A549 (cell line): ENCODE measurements at regions not wholly inside any gene's neighbourhood (a gene's known extent, or its start where the extent isn't known, plus 50 kb on each side); places are given as distances from the start of the nearest gene placed in this dataset.

Source experiments
- ATAC-seq, 2 experiments: fragments of 200-7000 bp in 1 of 2; fragments of >200 bp in 1 of 2; cut with Nextera tagmentation in 1 of 2; cut with Tn5 transposase in 1 of 2; 3 replicates each; pipeline versions ENCODE4 v1.8.0 to v1.9.1; 2018 to 2020; ENCODE audit warnings: mild to moderate bottlenecking in 1 of 2, moderate library complexity in 1 of 2
- CTCF ChIA-PET: fragments of 300-600 bp; sonication (Branson Sonifier 250); formaldehyde crosslinking; extraction: SDS; loops from one replicate; lab custom pipeline; 2021; ENCODE audit warnings: antibody characterized with exemption, inconsistent platforms; lab: Yijun Ruan, JAX
- POLR2A ChIA-PET: fragments of 350-600 bp; formaldehyde crosslinking; extraction: SDS; loops from one replicate; lab custom pipeline; 2021; ENCODE audit warnings: antibody characterized with exemption, inconsistent platforms; lab: Yijun Ruan, JAX
- DNase-seq, 2 experiments: peaks; one replicate each; pipeline versions ENCODE4 v3.0.0 to v3.0.0-alpha.2; 2011 to 2016; ENCODE audit warnings: low read depth in 1 of 2, low spot score in 1 of 2
- FAIRE-seq: peaks from 2 replicates; lab custom pipeline; 2011; peaks lifted over from hg19 to GRCh38; lab: Jason Lieb, UNC
- H3K27ac ChIP-seq, 2 experiments: fragments of >200 bp; sonication (Bioruptor Twin); formaldehyde crosslinking; 3 replicates each; pipeline ENCODE4 v1.5.1; 2016 to 2017
- H3K4me1 ChIP-seq: fragments of >200 bp; sonication (Bioruptor Twin); formaldehyde crosslinking; 3 replicates; pipeline ENCODE4 v1.6.1; 2016
- H3K4me2 ChIP-seq: fragments of >200 bp; sonication (Bioruptor Twin); formaldehyde crosslinking; 3 replicates; pipeline ENCODE4 v1.6.1; 2016
- H3K4me3 ChIP-seq: fragments of >200 bp; sonication (Bioruptor Twin); formaldehyde crosslinking; 3 replicates; pipeline ENCODE4 v1.5.1; 2016
- H3K9me3 ChIP-seq: fragments of >200 bp; sonication (Bioruptor Twin); formaldehyde crosslinking; 3 replicates; pipeline ENCODE4 v1.6.1; 2016
- ATOH8 ChIP-seq: fragments of 250-450 bp; sonication (Bioruptor Pico); IDR thresholded peaks from 2 replicates; pipeline ENCODE4 v1.5.0; 2020; ENCODE audit warnings: low read depth, mild to moderate bottlenecking, moderate library complexity
- BHLHE40 ChIP-seq: IDR thresholded peaks from 2 replicates; pipeline ENCODE4 v1.6.1; 2012; ENCODE audit warnings: low read depth, low read length, inconsistent platforms
- CBX8 ChIP-seq: fragments of 200-600 bp; sonication (generic); IDR thresholded peaks from 2 replicates; pipeline ENCODE4 v1.6.1; 2016
- CTCF ChIP-seq: fragments of >200 bp; sonication (Bioruptor Twin); formaldehyde crosslinking; IDR thresholded peaks from 3 replicates; pipeline ENCODE4 v1.5.1; 2016
- E2F6 ChIP-seq: IDR thresholded peaks from 2 replicates; pipeline ENCODE4 v1.6.1; 2012; ENCODE audit warnings: low read depth, borderline replicate concordance
- EHF ChIP-seq: fragments of 250-450 bp; sonication (Bioruptor Pico); IDR thresholded peaks from 2 replicates; pipeline ENCODE4 v1.5.0; 2020; ENCODE audit warnings: mild to moderate bottlenecking
- EHMT2 ChIP-seq: fragments of 200-600 bp; sonication (generic); IDR thresholded peaks from 2 replicates; pipeline ENCODE4 v1.6.1; 2016; ENCODE audit warnings: antibody characterized with exemption, low read depth, mild to moderate bottlenecking, moderate library complexity
- EP300 ChIP-seq, 2 experiments: fragments of >200 bp; sonication (Bioruptor Twin); formaldehyde crosslinking; IDR thresholded peaks; 2 replicates in 1 of 2; 3 replicates in 1 of 2; pipeline ENCODE4 v1.6.1; 2016 to 2017
- FOXS1 ChIP-seq: fragments of 250-450 bp; sonication (Bioruptor Pico); IDR thresholded peaks from 2 replicates; pipeline ENCODE4 v1.5.0; 2020; ENCODE audit warnings: mild to moderate bottlenecking, moderate library complexity
- GATA3 ChIP-seq: IDR thresholded peaks from 2 replicates; pipeline ENCODE4 v1.6.1; 2012; ENCODE audit warnings: borderline replicate concordance
- HES2 ChIP-seq: fragments of >200 bp; sonication (Bioruptor Twin); formaldehyde crosslinking; IDR thresholded peaks from 2 replicates; pipeline ENCODE4 v1.6.1; 2016
- JUNB ChIP-seq: fragments of >200 bp; sonication (Bioruptor Twin); formaldehyde crosslinking; IDR thresholded peaks from 2 replicates; pipeline ENCODE4 v1.6.1; 2016
- MAFK ChIP-seq: fragments of 450-650 bp; IDR thresholded peaks from 2 replicates; pipeline ENCODE4 v1.6.1; 2014; ENCODE audit not compliant: partially characterized antibody
- MAX ChIP-seq: IDR thresholded peaks from 2 replicates; pipeline ENCODE4 v1.6.1; 2012
- MAZ ChIP-seq: fragments of 150-350 bp; IDR thresholded peaks from 2 replicates; pipeline ENCODE4 v1.6.1; 2014; ENCODE audit warnings: antibody characterized with exemption, low read depth, low read length, borderline replicate concordance
- POLR2A ChIP-seq: IDR thresholded peaks from 2 replicates; pipeline ENCODE4 v1.6.1; 2012; ENCODE audit warnings: mild to moderate bottlenecking, low read length
- RAD21 ChIP-seq, 2 experiments: fragments of >200 bp in 1 of 2; sonication (Bioruptor Twin) in 1 of 2; formaldehyde crosslinking in 1 of 2; IDR thresholded peaks in 1 of 2; conservative IDR thresholded peaks in 1 of 2; 2 replicates in 1 of 2; 3 replicates in 1 of 2; pipeline ENCODE4 v1.6.1; 2012 to 2018; ENCODE audit warnings: inconsistent platforms in 1 of 2
- RCOR1 ChIP-seq: fragments of 150-350 bp; IDR thresholded peaks from 2 replicates; pipeline ENCODE4 v1.6.1; 2014; ENCODE audit warnings: antibody characterized with exemption, low read length, low read depth
- RNF2 ChIP-seq: fragments of 200-600 bp; sonication (generic); IDR thresholded peaks from 2 replicates; pipeline ENCODE4 v1.6.1; 2016; ENCODE audit warnings: low read depth, mild to moderate bottlenecking, antibody characterized with exemption, moderate library complexity, borderline replicate concordance
- SREBF2 ChIP-seq: fragments of 450-650 bp; IDR thresholded peaks from 2 replicates; pipeline ENCODE4 v1.6.1; 2014; ENCODE audit warnings: mild to moderate bottlenecking, moderate library complexity
- ZC3H11A ChIP-seq: fragments of 450-650 bp; IDR thresholded peaks from 2 replicates; pipeline ENCODE4 v1.6.1; 2014; ENCODE audit warnings: antibody characterized with exemption, mild to moderate bottlenecking
- WGBS: methylation state at CpG from one replicate; pipeline ENCODE4 v1.1.6; 2017; ENCODE audit errors: missing lambda C conversion rate; 5-methylcytosine and 5-hydroxymethylcytosine counted together

- FAIRE-seq = no peak
- H3K4me3 ChIP-seq = no peak overlapping the region
- H3K9me3 ChIP-seq = no peaks in the 10 kb centered on the region
- CTCF ChIA-PET = interaction anchor here (0.6 kb wide), 2 partner anchors 11 to 398 kb away, joined by 3 to 4 read pairs; no protein-coding TSS in a partner anchor
- peak overlapping the region; percentile 25 for H3K4me2 ChIP-seq
- peaks cover 25% of the 10 kb centered on the region for H3K4me1 ChIP-seq
- TF ChIP-seq MAFK (no peak), RCOR1 (no peak), HES2 (no peak), ATOH8 (CRISPR knock-in tag) (no peak), ZC3H11A (no peak)
- TF ChIP-seq, all 56 proteins: peak for 0
- DNase-seq = no peak
- 64% methylated on average over 4 of the region's 4 CpGs for WGBS
- no peak for ATAC-seq
- POLR2A ChIA-PET = no interaction called here
- H3K27ac ChIP-seq = peak overlapping the region in 1 of 2 experiments; percentile 63; a peak in 3 of 6 replicates
Measured at GRCh38 chr3:106120356-106120755, 251.5 kb upstream of the CBLB start.

GRCh38 chr3:106121491-106122289, 252.9 kb upstream of the CBLB start:
- DNase-seq (no peak), ATAC-seq (no peak), FAIRE-seq (no peak)
- Histone ChIP-seq H3K27ac (no peak overlapping the region), H3K4me1 (peaks cover 19% of the 10 kb centered on the region), H3K4me2 (no peak overlapping the region), H3K9me3 (no peaks in the 10 kb centered on the region), H3K4me3 (no peak overlapping the region)
- WGBS = 53% methylated on average over 3 of the region's 3 CpGs
- TF ChIP-seq E2F6 (no peak), RAD21 (conservative IDR thresholded peaks at IDR 0.05 in 1 of 2, IDR thresholded peaks at IDR 0.05 in 1 of 2) (peak; percentile 13 to 14; a peak in 1 of 5 replicates), EHF (CRISPR knock-in tag) (no peak), MAZ (no peak), SREBF2 (no peak), MAX (no peak), RNF2 (no peak), JUNB (no peak)
- ChIA-PET CTCF (interaction anchor here (0.8 kb wide), 1 partner anchor 488 kb away, joined by 4 read pairs; no protein-coding TSS in a partner anchor), POLR2A (no interaction called here)

- POLR2A ChIA-PET = interaction anchor here (0.6 kb wide), 1 partner anchor 106 kb away, joined by 3 read pairs; no protein-coding TSS in a partner anchor
- no peak overlapping the region for H3K4me3 ChIP-seq
- no peak overlapping the region for H3K27ac ChIP-seq
- CTCF ChIA-PET = no interaction called here
- DNase-seq = no peak
- no peak overlapping the region for H3K4me2 ChIP-seq
- no peaks in the 10 kb centered on the region for H3K9me3 ChIP-seq
- WGBS = 86% methylated on average over 1 of the region's 1 CpG
- TF ChIP-seq POLR2A (no peak), CBX8 (no peak), EP300 (IDR thresholded peaks at IDR 0.05) (no peak), FOXS1 (CRISPR knock-in tag) (no peak), BHLHE40 (no peak), GATA3 (no peak), CTCF (no peak), EHMT2 (no peak)
- no peak for FAIRE-seq
- H3K4me1 ChIP-seq = peaks cover 11% of the 10 kb centered on the region
- ATAC-seq = no peak
Measured at GRCh38 chr3:106124818-106125217, 256.0 kb upstream of the CBLB start.
